ENCODE measurements at regions not wholly inside any gene's neighbourhood (a gene's known extent, or its start where the extent isn't known, plus 50 kb on each side); places are given as distances from the start of the nearest gene placed in this dataset.
"Not testable (repeated sequence)": the region's sequence is repeated elsewhere in the genome, so short reads cannot be mapped to it uniquely, and the experiment has no call there.

- DNase-seq = peak; percentile 42
Observed at GRCh38 chr12:86727160-86727559, 471.0 kb upstream of the MGAT4C start.

GRCh38 chr12:86724716-86725115 is 468.5 kb upstream of the MGAT4C start:
- DNase-seq = no peak

- no peak for DNase-seq
Observed at GRCh38 chr12:86723326-86723725, 467.1 kb upstream of the MGAT4C start.

- peak; percentile 35 for DNase-seq
Observed at GRCh38 chr12:86721713-86722397, 465.7 kb upstream of the MGAT4C start.

- no peak for DNase-seq
Observed at GRCh38 chr12:86719381-86719780, 463.2 kb upstream of the MGAT4C start.

- no peak for DNase-seq
Observed at GRCh38 chr12:86713121-86713520, 456.9 kb upstream of the MGAT4C start.

GRCh38 chr12:86712425-86712843 is 456.2 kb upstream of the MGAT4C start:
- peak; percentile 14 for DNase-seq

GRCh38 chr12:86711731-86712130 is 455.5 kb upstream of the MGAT4C start:
- no peak for DNase-seq

GRCh38 chr12:86710109-86710508 is 453.9 kb upstream of the MGAT4C start:
- DNase-seq = no peak

- not testable (repeated sequence) for DNase-seq
Observed at GRCh38 chr12:86709017-86709416, 452.8 kb upstream of the MGAT4C start.

- peak; percentile 56 for DNase-seq
Observed at GRCh38 chr12:86698641-86698980, 442.4 kb upstream of the MGAT4C start.

GRCh38 chr12:86697916-86698640 is 441.9 kb upstream of the MGAT4C start:
- DNase-seq = no peak

GRCh38 chr12:86683568-86684304 is 427.5 kb upstream of the MGAT4C start:
- no peak for DNase-seq

GRCh38 chr12:86681060-86681459 is 424.9 kb upstream of the MGAT4C start:
- no peak for DNase-seq

- DNase-seq = peak; percentile 74
Observed at GRCh38 chr12:86675197-86675596, 419.0 kb upstream of the MGAT4C start.

- DNase-seq = no peak
Observed at GRCh38 chr12:86670986-86671385, 414.8 kb upstream of the MGAT4C start.

- no peak for DNase-seq
Observed at GRCh38 chr12:86669010-86669409, 412.8 kb upstream of the MGAT4C start.

GRCh38 chr12:86666316-86666715 is 410.1 kb upstream of the MGAT4C start:
- DNase-seq = no peak

GRCh38 chr12:86663716-86664115 is 407.5 kb upstream of the MGAT4C start:
- DNase-seq = peak; percentile 23

GRCh38 chr12:86663173-86663572 is 407.0 kb upstream of the MGAT4C start:
- DNase-seq = no peak

- DNase-seq = no peak
Observed at GRCh38 chr12:86662464-86662863, 406.3 kb upstream of the MGAT4C start.

GRCh38 chr12:86660488-86661147 is 404.4 kb upstream of the MGAT4C start:
- DNase-seq = peak; percentile 43

- DNase-seq = no peak
Observed at GRCh38 chr12:86659985-86660384, 403.8 kb upstream of the MGAT4C start.
